Endothelial cell of umbilical vein (primary cell): ENCODE measurements at regions not wholly inside any gene's neighbourhood (a gene's known extent, or its start where the extent isn't known, plus 50 kb on each side); places are given as distances from the start of the nearest gene placed in this dataset.

Experiments used
- EZH2 ChIP-seq: IDR thresholded peaks from 2 replicates; pipeline ENCODE4 v1.6.1; 2012; ENCODE audit warnings: borderline replicate concordance, low read depth, mild to moderate bottlenecking, moderate library complexity, low read length, inconsistent platforms; ENCODE audit not compliant: severe bottlenecking
- FOS ChIP-seq: IDR thresholded peaks from 2 replicates; pipeline ENCODE4 v1.6.1; 2011; ENCODE audit warnings: mild to moderate bottlenecking, low read length, moderate library complexity, borderline replicate concordance; ENCODE audit not compliant: insufficient read depth
- GATA2 ChIP-seq: IDR thresholded peaks from 2 replicates; pipeline ENCODE4 v1.7.0; 2011; ENCODE audit warnings: low read depth, mild to moderate bottlenecking, moderate library complexity, mixed read lengths, low read length; ENCODE audit not compliant: insufficient read length, insufficient read depth
- JUN ChIP-seq: IDR thresholded peaks from 2 replicates; pipeline ENCODE4 v1.6.1; 2011; ENCODE audit warnings: borderline replicate concordance, low read depth; ENCODE audit not compliant: insufficient read length, insufficient read depth
- MYC ChIP-seq: IDR thresholded peaks from one replicate; pipeline ENCODE4 v1.6.1; 2011; ENCODE audit warnings: mild to moderate bottlenecking, low read depth, low read length
- POLR2A ChIP-seq: IDR thresholded peaks from 2 replicates; pipeline ENCODE4 v1.6.1; 2012; ENCODE audit warnings: low read depth, mild to moderate bottlenecking, control low read depth, low read length
- POLR2AphosphoS5 ChIP-seq: IDR thresholded peaks from 2 replicates; pipeline ENCODE4 v1.6.1; 2012; ENCODE audit warnings: low read depth, mild to moderate bottlenecking, control low read depth, low read length, moderate library complexity; ENCODE audit not compliant: insufficient read depth
- TF ChIP-seq, protein P1 (sequence below), 2 donors: IDR thresholded peaks; 1 replicate in 1 of 2; 2 replicates in 1 of 2; pipeline ENCODE4 v1.5.1; 2011; ENCODE audit warnings: low read length in 2 of 2, mild to moderate bottlenecking in 2 of 2, moderate library complexity in 2 of 2, control low read depth in 1 of 2, inconsistent platforms in 1 of 2, low read depth in 1 of 2; ENCODE audit not compliant: insufficient read depth in 1 of 2; ENCODE audit errors: extremely low read depth in 1 of 2
- TF ChIP-seq, protein P2 (sequence below): IDR thresholded peaks from 2 replicates; pipeline ENCODE4 v1.6.1; 2011; ENCODE audit not compliant: insufficient read depth, insufficient read length

DNA sequence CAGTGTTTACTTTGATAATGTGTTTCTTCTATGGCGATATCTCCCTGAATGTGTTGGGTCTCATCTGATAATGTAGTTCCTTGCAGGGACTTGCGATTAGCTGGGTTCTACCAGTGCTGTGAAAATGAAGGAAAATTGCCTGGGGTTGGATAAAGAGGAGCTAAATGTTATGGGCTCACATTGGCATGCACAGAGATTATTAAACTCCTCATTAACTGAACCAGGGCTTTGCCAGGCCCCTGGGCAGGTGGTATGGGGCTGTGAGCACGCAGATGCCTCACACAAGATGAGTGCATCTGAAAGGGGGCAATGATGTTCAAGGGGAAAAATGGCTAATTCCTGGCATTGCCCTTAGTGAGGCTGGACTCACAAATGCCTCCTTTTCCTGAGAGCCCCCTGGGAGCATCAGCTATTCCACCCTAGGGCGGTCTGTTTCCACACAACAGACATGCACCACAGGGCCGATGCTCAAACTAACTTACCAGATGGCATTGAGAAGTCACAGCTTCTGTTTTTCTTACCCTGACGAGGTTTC, 321.1 kb downstream of the SEC16B start:
- TF ChIP-seq, protein P1, sequence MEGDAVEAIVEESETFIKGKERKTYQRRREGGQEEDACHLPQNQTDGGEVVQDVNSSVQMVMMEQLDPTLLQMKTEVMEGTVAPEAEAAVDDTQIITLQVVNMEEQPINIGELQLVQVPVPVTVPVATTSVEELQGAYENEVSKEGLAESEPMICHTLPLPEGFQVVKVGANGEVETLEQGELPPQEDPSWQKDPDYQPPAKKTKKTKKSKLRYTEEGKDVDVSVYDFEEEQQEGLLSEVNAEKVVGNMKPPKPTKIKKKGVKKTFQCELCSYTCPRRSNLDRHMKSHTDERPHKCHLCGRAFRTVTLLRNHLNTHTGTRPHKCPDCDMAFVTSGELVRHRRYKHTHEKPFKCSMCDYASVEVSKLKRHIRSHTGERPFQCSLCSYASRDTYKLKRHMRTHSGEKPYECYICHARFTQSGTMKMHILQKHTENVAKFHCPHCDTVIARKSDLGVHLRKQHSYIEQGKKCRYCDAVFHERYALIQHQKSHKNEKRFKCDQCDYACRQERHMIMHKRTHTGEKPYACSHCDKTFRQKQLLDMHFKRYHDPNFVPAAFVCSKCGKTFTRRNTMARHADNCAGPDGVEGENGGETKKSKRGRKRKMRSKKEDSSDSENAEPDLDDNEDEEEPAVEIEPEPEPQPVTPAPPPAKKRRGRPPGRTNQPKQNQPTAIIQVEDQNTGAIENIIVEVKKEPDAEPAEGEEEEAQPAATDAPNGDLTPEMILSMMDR (IDR thresholded peaks at IDR 0.05; ENCODE audit: extremely low read depth in 1 of 2, insufficient read depth in 1 of 2, low read depth in 1 of 2, low read length in 2 of 2) = no peak
- no peak for TF ChIP-seq EZH2
- no peak for TF ChIP-seq POLR2A
- TF ChIP-seq, protein P2, sequence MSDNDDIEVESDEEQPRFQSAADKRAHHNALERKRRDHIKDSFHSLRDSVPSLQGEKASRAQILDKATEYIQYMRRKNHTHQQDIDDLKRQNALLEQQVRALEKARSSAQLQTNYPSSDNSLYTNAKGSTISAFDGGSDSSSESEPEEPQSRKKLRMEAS = no peak
- TF ChIP-seq FOS = no peak
- no peak for TF ChIP-seq POLR2AphosphoS5
- TF ChIP-seq JUN = no peak
- no peak for TF ChIP-seq MYC
- no peak for TF ChIP-seq GATA2
